Ishikawa (cell line): ENCODE measurements at regions not wholly inside any gene's neighbourhood (a gene's known extent, or its start where the extent isn't known, plus 50 kb on each side); places are given as distances from the start of the nearest gene placed in this dataset.

Experiments used
- CEBPB ChIP-seq: IDR thresholded peaks from 2 replicates; pipeline ENCODE4 v1.6.1; 2012
- CREB1 ChIP-seq: IDR thresholded peaks from 2 replicates; pipeline ENCODE4 v1.6.1; 2012; ENCODE audit warnings: low read depth
- EGR1 ChIP-seq: IDR thresholded peaks from 2 replicates; pipeline ENCODE4 v1.6.1; 2012
- EP300 ChIP-seq: IDR thresholded peaks from 2 replicates; pipeline ENCODE4 v1.6.1; 2012; ENCODE audit warnings: borderline replicate concordance
- FOXM1 ChIP-seq: IDR thresholded peaks from 2 replicates; pipeline ENCODE4 v1.6.1; 2012; ENCODE audit warnings: low read depth, borderline replicate concordance
- MAX ChIP-seq: IDR thresholded peaks from 2 replicates; pipeline ENCODE4 v1.6.1; 2012
- NFIC ChIP-seq: IDR thresholded peaks from 2 replicates; pipeline ENCODE4 v1.6.1; 2012
- RAD21 ChIP-seq: IDR thresholded peaks from 2 replicates; pipeline ENCODE4 v1.6.1; 2012; ENCODE audit warnings: low read depth
- REST ChIP-seq: IDR thresholded peaks from 2 replicates; pipeline ENCODE4 v1.6.1; 2012; ENCODE audit warnings: low read depth, mild to moderate bottlenecking
- TAF1 ChIP-seq: IDR thresholded peaks from 2 replicates; pipeline ENCODE4 v1.6.1; 2012; ENCODE audit warnings: low read depth, mild to moderate bottlenecking
- TCF12 ChIP-seq: IDR thresholded peaks from 2 replicates; pipeline ENCODE4 v1.6.1; 2012; ENCODE audit warnings: low read depth
- TEAD4 ChIP-seq: IDR thresholded peaks from 2 replicates; pipeline ENCODE4 v1.6.1; 2012
- YY1 ChIP-seq: IDR thresholded peaks from 2 replicates; pipeline ENCODE4 v1.6.1; 2012; ENCODE audit warnings: low read depth
- ZBTB7A ChIP-seq: IDR thresholded peaks from 2 replicates; pipeline ENCODE4 v1.6.1; 2012; ENCODE audit warnings: low read depth

- TF ChIP-seq ZBTB7A (no peak), TEAD4 (no peak), EGR1 (no peak), MAX (no peak), REST (no peak), EP300 (no peak), TAF1 (no peak), RAD21 (no peak), TCF12 (no peak), FOXM1 (no peak), CREB1 (no peak), YY1 (no peak), CEBPB (no peak), NFIC (no peak)
These were observed 1493.2 kb downstream of the MAT2B start for GRCh38 chr5:164998590-164998989.
